ENCODE measurements at regions not wholly inside any gene's neighbourhood (a gene's known extent, or its start where the extent isn't known, plus 50 kb on each side); places are given as distances from the start of the nearest gene placed in this dataset.

DNA sequence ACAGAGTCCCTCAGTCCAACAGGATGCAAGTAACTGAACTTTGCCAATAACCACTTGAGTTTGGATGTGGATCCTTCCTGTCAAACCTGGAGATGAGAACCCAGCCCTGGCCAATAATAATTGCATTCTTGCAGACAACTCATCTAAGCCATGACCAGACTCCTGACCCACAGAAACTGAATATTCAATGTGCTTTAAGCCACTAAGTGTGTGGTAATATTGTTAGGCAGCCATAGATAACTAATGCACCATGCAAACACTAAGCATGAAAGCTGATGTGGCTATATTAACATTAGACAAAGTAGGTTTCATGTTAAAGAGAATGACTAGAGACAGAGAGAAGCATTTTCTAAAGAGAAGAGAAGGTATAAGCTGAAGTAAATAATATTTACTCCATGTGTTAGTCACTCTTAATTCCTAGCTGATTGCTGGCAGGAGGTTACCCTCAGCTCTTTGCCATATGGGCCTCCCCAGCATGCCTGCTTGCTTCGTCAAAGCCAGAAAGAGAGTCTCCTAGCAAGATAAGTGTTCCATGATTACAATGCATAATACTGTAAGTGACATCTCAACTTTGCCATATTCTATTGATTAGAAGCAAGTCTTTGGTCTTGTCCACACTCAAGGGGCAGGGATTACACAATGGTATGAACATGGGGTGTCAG lies 276.4 kb upstream of the PLXNA2 start:
- intact Hi-C loops (cut with micrococcal nuclease; ENCODE audit: unreplicated experiment): no loop called here
- CTCF ChIA-PET: no interaction called here
- no TSS peak for BruUV-seq (replicated peaks)

DNA sequence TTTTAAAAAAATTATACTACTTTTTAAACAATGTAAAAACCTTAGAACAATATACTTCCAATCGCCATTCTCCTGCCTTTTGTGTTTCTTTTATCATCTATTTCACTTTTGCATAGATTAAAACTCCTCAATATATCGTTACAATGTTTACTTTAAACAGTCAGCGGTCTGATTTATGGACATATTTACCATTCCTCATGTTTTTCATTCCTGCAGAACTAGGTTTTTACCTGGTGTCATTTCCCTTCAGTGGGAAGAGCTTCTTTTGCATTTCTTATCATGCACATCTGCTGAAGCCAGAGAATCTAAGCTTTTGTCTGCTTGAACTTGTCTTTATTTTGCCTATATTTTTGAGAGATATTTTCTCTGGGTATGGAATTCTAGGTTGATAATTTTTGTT lies 277.4 kb upstream of the PLXNA2 start:
- H3K4me1 ChIP-seq (ENCODE audit: control insufficient read depth, insufficient read depth, low read length): no peaks in the 10 kb centered on the region
- no peaks in the 10 kb centered on the region; the same call in 1 of the 2 replicates for H3K36me3 ChIP-seq (ENCODE audit: control insufficient read depth, insufficient read depth, low read length)
- no peaks in the 10 kb centered on the region for H3K9me3 ChIP-seq (ENCODE audit: control insufficient read depth, insufficient read depth, low read depth, low read length)
- intact Hi-C loops (cut with micrococcal nuclease; ENCODE audit: unreplicated experiment): no loop called here
- BruUV-seq (replicated peaks): no TSS peak
- no peak for ATAC-seq
- H3K27ac ChIP-seq (ENCODE audit: low read length): no peak overlapping the region
- ChIA-PET CTCF (no interaction called here), POLR2A (no interaction called here)
- DNase-seq (ENCODE audit: low read depth, low spot score): no peak
- no peak overlapping the region for H3K4me3 ChIP-seq (ENCODE audit: low read depth in 2 of 2, low read length in 2 of 2)
- TF ChIP-seq SIN3A (IDR thresholded peaks at IDR 0.05; ENCODE audit: borderline replicate concordance, insufficient read depth, low read depth, low read length) (no peak), REST (IDR thresholded peaks at IDR 0.05; ENCODE audit: insufficient read depth in 1 of 2, low read depth in 2 of 2, low read length in 1 of 2) (no peak), CTCF (IDR thresholded peaks at IDR 0.05) (no peak)
- in situ Hi-C loops (cut with HindIII; ENCODE audit: low pct_unique_long_range_greater_than_20kb, low sequenced_read_pairs): no loop called here
- H3K27me3 ChIP-seq (ENCODE audit: control insufficient read depth, insufficient read depth, low read length): no peaks in the 10 kb centered on the region

More for the DNA sequence above, 276.4 kb upstream of the PLXNA2 start:
- no peaks in the 10 kb centered on the region for H3K9me3 ChIP-seq (ENCODE audit: control insufficient read depth, insufficient read depth, low read depth, low read length)
- ATAC-seq: no peak
- no peaks in the 10 kb centered on the region for H3K4me1 ChIP-seq (ENCODE audit: control insufficient read depth, insufficient read depth, low read length)
- no peak for DNase-seq (ENCODE audit: low read depth, low spot score)
- in situ Hi-C loops (cut with HindIII; ENCODE audit: low pct_unique_long_range_greater_than_20kb, low sequenced_read_pairs): no loop called here
- no peaks in the 10 kb centered on the region; the same call in 1 of the 2 replicates for H3K36me3 ChIP-seq (ENCODE audit: control insufficient read depth, insufficient read depth, low read length)
- no peak for TF ChIP-seq POLR2AphosphoS5 (IDR thresholded peaks at IDR 0.05; ENCODE audit: low read depth, low read length)
- H3K27me3 ChIP-seq (ENCODE audit: control insufficient read depth, insufficient read depth, low read length): no peaks in the 10 kb centered on the region
- H3K27ac ChIP-seq (ENCODE audit: low read length): no peak overlapping the region
- no peak overlapping the region for H3K4me3 ChIP-seq (ENCODE audit: low read depth in 2 of 2, low read length in 2 of 2)
- POLR2A ChIA-PET: no interaction called here

- ATAC-seq (no peak), DNase-seq (ENCODE audit: low read depth, low spot score) (no peak)
- no TSS peak for BruUV-seq (replicated peaks)
- Histone ChIP-seq H3K4me1 (ENCODE audit: control insufficient read depth, insufficient read depth, low read length) (no peaks in the 10 kb centered on the region), H3K4me3 (ENCODE audit: low read depth in 2 of 2, low read length in 2 of 2) (no peak overlapping the region), H3K36me3 (ENCODE audit: control insufficient read depth, insufficient read depth, low read length) (no peaks in the 10 kb centered on the region; the same call in 1 of the 2 replicates), H3K9me3 (ENCODE audit: control insufficient read depth, insufficient read depth, low read depth, low read length) (no peaks in the 10 kb centered on the region), H3K27me3 (ENCODE audit: control insufficient read depth, insufficient read depth, low read length) (no peaks in the 10 kb centered on the region), H3K27ac (ENCODE audit: low read length) (no peak overlapping the region)
- ChIA-PET POLR2A (no interaction called here), CTCF (no interaction called here)
- in situ Hi-C loops (cut with HindIII; ENCODE audit: low pct_unique_long_range_greater_than_20kb, low sequenced_read_pairs) (no loop called here), intact Hi-C loops (cut with micrococcal nuclease; ENCODE audit: unreplicated experiment) (no loop called here)
- no peak for TF ChIP-seq SIN3A (IDR thresholded peaks at IDR 0.05; ENCODE audit: borderline replicate concordance, insufficient read depth, low read depth, low read length)
- no peak for TF ChIP-seq REST (IDR thresholded peaks at IDR 0.05; ENCODE audit: insufficient read depth in 1 of 2, low read depth in 2 of 2, low read length in 1 of 2)
- TF ChIP-seq TCF7L2 (IDR thresholded peaks at IDR 0.05; ENCODE audit: low read depth, low read length): no peak
- TF ChIP-seq POLR2AphosphoS5 (IDR thresholded peaks at IDR 0.05; ENCODE audit: low read depth, low read length): no peak
- TF ChIP-seq CTCF (IDR thresholded peaks at IDR 0.05): no peak
Measured at GRCh38 chr1:208523007-208523406, 278.8 kb upstream of the PLXNA2 start.
